HCT116 (cell line): ENCODE measurements at regions not wholly inside any gene's neighbourhood (a gene's known extent, or its start where the extent isn't known, plus 50 kb on each side); places are given as distances from the start of the nearest gene placed in this dataset.

ENCODE experiments used
- CEBPB ChIP-seq: IDR thresholded peaks from 2 replicates; pipeline ENCODE4 v1.6.1; 2012; ENCODE audit warnings: low read depth
- EZH2 ChIP-seq: fragments of 200-600 bp; sonication (generic); IDR thresholded peaks from 2 replicates; pipeline ENCODE4 v1.6.1; 2017; ENCODE audit warnings: antibody characterized with exemption, mixed run types
- EZH2phosphoT487 ChIP-seq: fragments of 200-600 bp; IDR thresholded peaks from 2 replicates; pipeline ENCODE4 v1.6.1; 2018; ENCODE audit warnings: antibody characterized with exemption, borderline replicate concordance
- POLR2AphosphoS5 ChIP-seq: IDR thresholded peaks from 2 replicates; pipeline ENCODE4 v1.6.1; 2011; ENCODE audit warnings: mild to moderate bottlenecking, low read depth, low read length, moderate library complexity
- SRF ChIP-seq: IDR thresholded peaks from 2 replicates; pipeline ENCODE4 v1.6.1; 2012; ENCODE audit warnings: low read depth
- TF ChIP-seq, protein P1 (sequence below), 3 experiments: fragments of 200-600 bp in 1 of 3; sonication (generic) in 1 of 3; IDR thresholded peaks in 2 of 3; conservative IDR thresholded peaks in 1 of 3; 2 replicates each; pipeline ENCODE4 v1.5.1; 2012 to 2017; ENCODE audit warnings: low read depth in 2 of 3, low read length in 2 of 3, antibody characterized with exemption in 1 of 3, borderline replicate concordance in 1 of 3, control low read depth in 1 of 3, mild to moderate bottlenecking in 1 of 3, mixed read lengths in 1 of 3, mixed run types in 1 of 3, moderate library complexity in 1 of 3; ENCODE audit not compliant: insufficient read depth in 1 of 3
- TF ChIP-seq, protein P2 (sequence below): IDR thresholded peaks from 2 replicates; pipeline ENCODE4 v1.6.1; 2012
- TF ChIP-seq, protein P3 (sequence below): IDR thresholded peaks from 2 replicates; pipeline ENCODE4 v1.6.1; 2012; ENCODE audit warnings: low read depth

- TF ChIP-seq POLR2AphosphoS5 (no peak), SRF (no peak), CEBPB (no peak), EZH2phosphoT487 (no peak), EZH2 (no peak)
- TF ChIP-seq, protein P1, sequence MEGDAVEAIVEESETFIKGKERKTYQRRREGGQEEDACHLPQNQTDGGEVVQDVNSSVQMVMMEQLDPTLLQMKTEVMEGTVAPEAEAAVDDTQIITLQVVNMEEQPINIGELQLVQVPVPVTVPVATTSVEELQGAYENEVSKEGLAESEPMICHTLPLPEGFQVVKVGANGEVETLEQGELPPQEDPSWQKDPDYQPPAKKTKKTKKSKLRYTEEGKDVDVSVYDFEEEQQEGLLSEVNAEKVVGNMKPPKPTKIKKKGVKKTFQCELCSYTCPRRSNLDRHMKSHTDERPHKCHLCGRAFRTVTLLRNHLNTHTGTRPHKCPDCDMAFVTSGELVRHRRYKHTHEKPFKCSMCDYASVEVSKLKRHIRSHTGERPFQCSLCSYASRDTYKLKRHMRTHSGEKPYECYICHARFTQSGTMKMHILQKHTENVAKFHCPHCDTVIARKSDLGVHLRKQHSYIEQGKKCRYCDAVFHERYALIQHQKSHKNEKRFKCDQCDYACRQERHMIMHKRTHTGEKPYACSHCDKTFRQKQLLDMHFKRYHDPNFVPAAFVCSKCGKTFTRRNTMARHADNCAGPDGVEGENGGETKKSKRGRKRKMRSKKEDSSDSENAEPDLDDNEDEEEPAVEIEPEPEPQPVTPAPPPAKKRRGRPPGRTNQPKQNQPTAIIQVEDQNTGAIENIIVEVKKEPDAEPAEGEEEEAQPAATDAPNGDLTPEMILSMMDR (IDR thresholded peaks at IDR 0.05 in 2 of 3, conservative IDR thresholded peaks at IDR 0.05 in 1 of 3; ENCODE audit: borderline replicate concordance in 1 of 3, insufficient read depth in 1 of 3, low read depth in 2 of 3, low read length in 2 of 3) = no peak
- TF ChIP-seq, protein P2, sequence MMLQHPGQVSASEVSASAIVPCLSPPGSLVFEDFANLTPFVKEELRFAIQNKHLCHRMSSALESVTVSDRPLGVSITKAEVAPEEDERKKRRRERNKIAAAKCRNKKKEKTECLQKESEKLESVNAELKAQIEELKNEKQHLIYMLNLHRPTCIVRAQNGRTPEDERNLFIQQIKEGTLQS = no peak
- TF ChIP-seq, protein P3, sequence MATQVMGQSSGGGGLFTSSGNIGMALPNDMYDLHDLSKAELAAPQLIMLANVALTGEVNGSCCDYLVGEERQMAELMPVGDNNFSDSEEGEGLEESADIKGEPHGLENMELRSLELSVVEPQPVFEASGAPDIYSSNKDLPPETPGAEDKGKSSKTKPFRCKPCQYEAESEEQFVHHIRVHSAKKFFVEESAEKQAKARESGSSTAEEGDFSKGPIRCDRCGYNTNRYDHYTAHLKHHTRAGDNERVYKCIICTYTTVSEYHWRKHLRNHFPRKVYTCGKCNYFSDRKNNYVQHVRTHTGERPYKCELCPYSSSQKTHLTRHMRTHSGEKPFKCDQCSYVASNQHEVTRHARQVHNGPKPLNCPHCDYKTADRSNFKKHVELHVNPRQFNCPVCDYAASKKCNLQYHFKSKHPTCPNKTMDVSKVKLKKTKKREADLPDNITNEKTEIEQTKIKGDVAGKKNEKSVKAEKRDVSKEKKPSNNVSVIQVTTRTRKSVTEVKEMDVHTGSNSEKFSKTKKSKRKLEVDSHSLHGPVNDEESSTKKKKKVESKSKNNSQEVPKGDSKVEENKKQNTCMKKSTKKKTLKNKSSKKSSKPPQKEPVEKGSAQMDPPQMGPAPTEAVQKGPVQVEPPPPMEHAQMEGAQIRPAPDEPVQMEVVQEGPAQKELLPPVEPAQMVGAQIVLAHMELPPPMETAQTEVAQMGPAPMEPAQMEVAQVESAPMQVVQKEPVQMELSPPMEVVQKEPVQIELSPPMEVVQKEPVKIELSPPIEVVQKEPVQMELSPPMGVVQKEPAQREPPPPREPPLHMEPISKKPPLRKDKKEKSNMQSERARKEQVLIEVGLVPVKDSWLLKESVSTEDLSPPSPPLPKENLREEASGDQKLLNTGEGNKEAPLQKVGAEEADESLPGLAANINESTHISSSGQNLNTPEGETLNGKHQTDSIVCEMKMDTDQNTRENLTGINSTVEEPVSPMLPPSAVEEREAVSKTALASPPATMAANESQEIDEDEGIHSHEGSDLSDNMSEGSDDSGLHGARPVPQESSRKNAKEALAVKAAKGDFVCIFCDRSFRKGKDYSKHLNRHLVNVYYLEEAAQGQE = no peak
Measured at GRCh38 chr14:42027271-42027670, 420.6 kb downstream of the LRFN5 start.
